NT2/D1 (cell line): ENCODE measurements at regions not wholly inside any gene's neighbourhood (a gene's known extent, or its start where the extent isn't known, plus 50 kb on each side); places are given as distances from the start of the nearest gene placed in this dataset.
"Not testable (repeated sequence)": the region's sequence is repeated elsewhere in the genome, so short reads cannot be mapped to it uniquely, and the experiment has no call there.

Experiments
- DNase-seq: peaks from one replicate; pipeline ENCODE4 v3.0.0-alpha.2; 2011; ENCODE audit warnings: low read depth, low spot score
- H3K27me3 ChIP-seq: 2 replicates; pipeline ENCODE4 v1.6.0; 2011; ENCODE audit warnings: mild to moderate bottlenecking; ENCODE audit not compliant: insufficient read length, insufficient read depth
- H3K36me3 ChIP-seq: 2 replicates; pipeline ENCODE4 v1.6.1; 2011; ENCODE audit warnings: mild to moderate bottlenecking, low read length, mixed read lengths; ENCODE audit not compliant: insufficient read depth, insufficient read length
- H3K4me1 ChIP-seq: 2 replicates; pipeline ENCODE4 v1.5.1; 2011; ENCODE audit not compliant: insufficient read depth, insufficient read length
- H3K4me3 ChIP-seq: 2 replicates; pipeline ENCODE4 v1.5.1; 2011; ENCODE audit warnings: low read depth; ENCODE audit not compliant: insufficient read length
- H3K9ac ChIP-seq: 2 replicates; pipeline ENCODE4 v1.6.0; 2011; ENCODE audit warnings: low read depth; ENCODE audit not compliant: insufficient read length
- H3K9me3 ChIP-seq: 2 replicates; pipeline ENCODE4 v1.5.1; 2011; ENCODE audit warnings: mild to moderate bottlenecking, low read length; ENCODE audit not compliant: insufficient read depth
- SUZ12 ChIP-seq: IDR thresholded peaks from 2 replicates; pipeline ENCODE4 v1.6.1; 2011; ENCODE audit not compliant: insufficient read length, insufficient read depth; ENCODE audit errors: extremely low read depth
- YY1 ChIP-seq: IDR thresholded peaks from 2 replicates; pipeline ENCODE4 v1.6.1; 2011; ENCODE audit not compliant: insufficient read length, insufficient read depth
- ZNF274 ChIP-seq: IDR thresholded peaks from 2 replicates; pipeline ENCODE4 v1.6.1; 2011; ENCODE audit warnings: mild to moderate bottlenecking, low read depth, low read length

GRCh38 chr3:10683106-10683505 is 132.9 kb upstream of the SLC6A11 start:
- Histone ChIP-seq H3K4me1 (peaks cover 5% of the 10 kb centered on the region), H3K9me3 (no peaks in the 10 kb centered on the region), H3K36me3 (no peaks in the 10 kb centered on the region), H3K9ac (no peak overlapping the region), H3K27me3 (no peaks in the 10 kb centered on the region), H3K4me3 (no peak overlapping the region)
- no peak for DNase-seq
- TF ChIP-seq SUZ12 (no peak), ZNF274 (no peak), YY1 (no peak)

- DNase-seq, result no peak
- Histone ChIP-seq H3K4me3 (no peak overlapping the region), H3K36me3 (no peaks in the 10 kb centered on the region), H3K9me3 (no peaks in the 10 kb centered on the region), H3K4me1 (no peaks in the 10 kb centered on the region), H3K27me3 (no peaks in the 10 kb centered on the region), H3K9ac (no peak overlapping the region)
- TF ChIP-seq SUZ12 (no peak), ZNF274 (no peak), YY1 (no peak)
Observed at GRCh38 chr3:10688126-10688525, 127.9 kb upstream of the SLC6A11 start.

GRCh38 chr3:10688548-10689172 is 127.4 kb upstream of the SLC6A11 start:
- H3K27me3 ChIP-seq, result no peaks in the 10 kb centered on the region
- no peak overlapping the region for H3K9ac ChIP-seq
- no peaks in the 10 kb centered on the region for H3K4me1 ChIP-seq
- DNase-seq, result no peak
- TF ChIP-seq ZNF274 (no peak), SUZ12 (no peak), YY1 (no peak)
- no peak overlapping the region for H3K4me3 ChIP-seq
- H3K36me3 ChIP-seq, result no peaks in the 10 kb centered on the region
- H3K9me3 ChIP-seq, result no peaks in the 10 kb centered on the region

- no peak overlapping the region for H3K4me3 ChIP-seq
Observed at GRCh38 chr3:10692039-10692622, 123.9 kb upstream of the SLC6A11 start.

GRCh38 chr3:10693457-10693856 is 122.6 kb upstream of the SLC6A11 start:
- no peaks in the 10 kb centered on the region for H3K27me3 ChIP-seq

More at GRCh38 chr3:10692039-10692622, 123.9 kb upstream of the SLC6A11 start:
- TF ChIP-seq SUZ12 (no peak), YY1 (no peak), ZNF274 (no peak)
- no peaks in the 10 kb centered on the region for H3K36me3 ChIP-seq
- no peak for DNase-seq
- H3K27me3 ChIP-seq, result no peaks in the 10 kb centered on the region
- H3K9me3 ChIP-seq, result no peaks in the 10 kb centered on the region
- H3K4me1 ChIP-seq, result no peaks in the 10 kb centered on the region
- H3K9ac ChIP-seq, result no peak overlapping the region

GRCh38 chr3:10694179-10694578 is 121.8 kb upstream of the SLC6A11 start:
- H3K9me3 ChIP-seq, result no peaks in the 10 kb centered on the region
- DNase-seq, result no peak
- H3K27me3 ChIP-seq, result no peaks in the 10 kb centered on the region
- H3K4me1 ChIP-seq, result no peaks in the 10 kb centered on the region
- no peaks in the 10 kb centered on the region for H3K36me3 ChIP-seq
- H3K9ac ChIP-seq, result no peak overlapping the region
- no peak for TF ChIP-seq YY1
- TF ChIP-seq SUZ12, result no peak
- TF ChIP-seq ZNF274, result no peak
- H3K4me3 ChIP-seq, result no peak overlapping the region

More at GRCh38 chr3:10693457-10693856, 122.6 kb upstream of the SLC6A11 start:
- H3K4me1 ChIP-seq, result no peaks in the 10 kb centered on the region
- H3K4me3 ChIP-seq, result no peak overlapping the region
- no peak for DNase-seq
- TF ChIP-seq ZNF274, result no peak
- no peak for TF ChIP-seq SUZ12
- no peaks in the 10 kb centered on the region for H3K9me3 ChIP-seq
- H3K9ac ChIP-seq, result no peak overlapping the region
- no peaks in the 10 kb centered on the region for H3K36me3 ChIP-seq

GRCh38 chr3:10695186-10695585 is 120.8 kb upstream of the SLC6A11 start:
- DNase-seq, result not testable (repeated sequence)

More at GRCh38 chr3:10695186-10695585, 120.8 kb upstream of the SLC6A11 start:
- not testable (repeated sequence) for H3K4me3 ChIP-seq, H3K4me1 ChIP-seq, H3K36me3 ChIP-seq, H3K27me3 ChIP-seq, H3K9me3 ChIP-seq, H3K9ac ChIP-seq
